Activated naive CD8-positive, alpha-beta T cell treated with anti-CD3 and anti-CD28 coated beads, Interleukin-2, amount 10 ng/mL, durations not matched to agents 7 days and 5 days (primary cell): ENCODE measurements at regions not wholly inside any gene's neighbourhood (a gene's known extent, or its start where the extent isn't known, plus 50 kb on each side); places are given as distances from the start of the nearest gene placed in this dataset.

Experiments
- ATAC-seq: fragments of 150-1000 bp; cut with Tn5 transposase; one replicate; pipeline ENCODE4 v1.10.0; 2021; ENCODE audit warnings: low read depth, moderate library complexity
- POLR2A ChIA-PET: fragments of 350-600 bp; sonication (Branson Sonifier 250); formaldehyde crosslinking; loops from one replicate; lab custom pipeline; 2021; ENCODE audit warnings: antibody characterized with exemption; lab: Charles Lee
- DNase-seq: peaks from one replicate; pipeline ENCODE4 v3.0.0; 2021
- H3K27ac Mint-ChIP-seq: one replicate; pipeline ENCODE4 v1.8.0; 2022; ENCODE audit warnings: mild to moderate bottlenecking, mixed read lengths
- H3K27me3 Mint-ChIP-seq: one replicate; pipeline ENCODE4 v1.8.0; 2022; ENCODE audit warnings: mild to moderate bottlenecking, moderate library complexity, mixed read lengths
- H3K36me3 Mint-ChIP-seq: one replicate; pipeline ENCODE4 v1.8.0; 2021; ENCODE audit warnings: mild to moderate bottlenecking, mixed read lengths
- H3K4me1 Mint-ChIP-seq: one replicate; pipeline ENCODE4 v1.8.0; 2021; ENCODE audit warnings: mixed read lengths
- H3K4me3 Mint-ChIP-seq: one replicate; pipeline ENCODE4 v1.8.0; 2022; ENCODE audit warnings: mild to moderate bottlenecking, moderate library complexity, mixed read lengths
- H3K9me3 Mint-ChIP-seq: one replicate; pipeline ENCODE4 v1.8.0; 2021; ENCODE audit warnings: mixed read lengths

DNA sequence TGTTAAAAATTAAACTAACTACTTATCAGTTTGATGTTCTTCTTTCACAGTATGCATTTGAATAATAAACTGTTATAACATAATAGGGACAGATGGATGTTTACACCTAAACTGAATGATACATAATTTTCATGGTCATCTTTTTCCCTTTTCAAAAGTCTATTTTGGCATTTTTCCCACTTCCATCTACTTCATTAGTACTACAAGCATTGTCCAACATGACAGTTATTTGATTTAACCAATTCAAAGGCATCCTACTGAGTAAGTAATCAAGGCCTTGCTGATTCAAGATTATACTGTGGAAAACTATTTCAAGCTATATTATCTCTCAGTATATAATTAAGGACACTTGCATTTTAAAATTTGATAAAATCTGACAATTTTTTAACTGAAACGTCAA, 212.9 kb downstream of the FAT4 start:
- Mint-ChIP-seq H3K4me3 (no peak overlapping the region), H3K27ac (no peak overlapping the region), H3K4me1 (no peaks in the 10 kb centered on the region), H3K36me3 (no peaks in the 10 kb centered on the region), H3K9me3 (peaks cover 2% of the 10 kb centered on the region), H3K27me3 (no peaks in the 10 kb centered on the region)
- DNase-seq, result no peak
- POLR2A ChIA-PET, result no interaction called here
- ATAC-seq, result no peak

DNA sequence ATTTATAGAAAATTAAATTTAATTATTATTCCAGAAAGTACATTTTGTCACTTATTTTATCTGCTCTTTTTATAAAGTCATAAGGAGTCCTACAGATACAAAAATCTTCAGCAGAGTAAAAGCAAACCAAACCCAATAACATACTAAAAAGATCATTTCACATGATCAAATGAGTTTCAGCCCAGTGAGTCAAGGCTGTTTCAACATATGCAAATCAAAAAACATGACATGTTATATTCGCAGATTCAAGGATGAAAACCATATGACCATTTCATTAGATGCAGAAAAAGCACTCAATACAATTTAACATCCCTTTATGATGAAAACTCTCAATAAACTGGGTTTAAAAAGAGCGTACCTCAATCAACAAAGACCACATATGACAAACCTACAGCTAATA, 214.3 kb downstream of the FAT4 start:
- no peaks in the 10 kb centered on the region for H3K4me1 Mint-ChIP-seq
- no peak overlapping the region for H3K27ac Mint-ChIP-seq
- H3K9me3 Mint-ChIP-seq, result peaks cover 2% of the 10 kb centered on the region
- no peaks in the 10 kb centered on the region for H3K27me3 Mint-ChIP-seq
- H3K36me3 Mint-ChIP-seq, result no peaks in the 10 kb centered on the region
- no peak for DNase-seq
- POLR2A ChIA-PET, result no interaction called here
- no peak for ATAC-seq
- H3K4me3 Mint-ChIP-seq, result no peak overlapping the region

DNA sequence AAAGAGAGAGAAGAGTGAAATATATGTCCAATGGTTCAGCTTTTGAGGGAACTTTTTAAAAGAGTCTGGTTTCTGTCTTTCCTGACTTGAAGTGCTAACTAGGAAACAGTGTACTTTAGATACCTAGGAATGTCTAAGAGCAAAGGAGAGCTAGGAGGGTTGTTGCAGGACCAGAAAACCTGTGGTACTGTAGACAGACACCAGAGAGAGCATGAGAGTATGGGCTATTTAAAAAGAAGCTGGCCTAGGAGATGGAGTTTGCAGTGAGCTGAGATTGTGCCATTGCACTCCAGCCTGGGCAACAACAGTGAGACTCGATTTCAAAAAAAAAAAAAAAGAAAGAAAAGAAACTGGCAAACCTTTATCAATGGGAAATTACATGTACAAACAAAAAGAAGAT, 223.9 kb downstream of the FAT4 start:
- no peaks in the 10 kb centered on the region for H3K27me3 Mint-ChIP-seq
- no peak overlapping the region for H3K27ac Mint-ChIP-seq
- POLR2A ChIA-PET, result no interaction called here
- H3K9me3 Mint-ChIP-seq, result peaks cover 4% of the 10 kb centered on the region
- H3K36me3 Mint-ChIP-seq, result no peaks in the 10 kb centered on the region
- ATAC-seq (no peak), DNase-seq (no peak)
- H3K4me3 Mint-ChIP-seq, result no peak overlapping the region
- H3K4me1 Mint-ChIP-seq, result no peaks in the 10 kb centered on the region

DNA sequence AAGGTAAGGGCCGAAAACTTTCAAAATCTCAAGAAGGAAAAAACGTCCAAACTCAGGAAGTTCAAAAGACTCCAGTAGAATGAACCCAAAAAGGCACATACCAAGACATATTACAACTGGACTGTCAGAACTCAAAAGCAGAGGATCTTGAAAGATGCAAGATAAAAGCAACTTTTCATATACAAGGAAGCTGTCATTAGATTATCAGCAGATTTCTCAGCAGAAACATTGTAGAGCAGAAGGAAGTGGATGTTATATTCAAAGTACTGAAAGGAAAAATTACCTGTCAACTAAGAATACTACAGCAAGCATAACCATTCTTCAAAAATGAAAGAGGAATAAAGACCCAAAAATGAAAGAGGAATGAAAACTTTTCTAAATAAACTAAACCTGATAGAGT, 224.9 kb downstream of the FAT4 start:
- H3K27ac Mint-ChIP-seq, result no peak overlapping the region
- DNase-seq (no peak), ATAC-seq (no peak)
- no peaks in the 10 kb centered on the region for H3K4me1 Mint-ChIP-seq
- no peaks in the 10 kb centered on the region for H3K36me3 Mint-ChIP-seq
- H3K4me3 Mint-ChIP-seq, result no peak overlapping the region
- H3K27me3 Mint-ChIP-seq, result no peaks in the 10 kb centered on the region
- H3K9me3 Mint-ChIP-seq, result peaks cover 4% of the 10 kb centered on the region
- POLR2A ChIA-PET, result no interaction called here

DNA sequence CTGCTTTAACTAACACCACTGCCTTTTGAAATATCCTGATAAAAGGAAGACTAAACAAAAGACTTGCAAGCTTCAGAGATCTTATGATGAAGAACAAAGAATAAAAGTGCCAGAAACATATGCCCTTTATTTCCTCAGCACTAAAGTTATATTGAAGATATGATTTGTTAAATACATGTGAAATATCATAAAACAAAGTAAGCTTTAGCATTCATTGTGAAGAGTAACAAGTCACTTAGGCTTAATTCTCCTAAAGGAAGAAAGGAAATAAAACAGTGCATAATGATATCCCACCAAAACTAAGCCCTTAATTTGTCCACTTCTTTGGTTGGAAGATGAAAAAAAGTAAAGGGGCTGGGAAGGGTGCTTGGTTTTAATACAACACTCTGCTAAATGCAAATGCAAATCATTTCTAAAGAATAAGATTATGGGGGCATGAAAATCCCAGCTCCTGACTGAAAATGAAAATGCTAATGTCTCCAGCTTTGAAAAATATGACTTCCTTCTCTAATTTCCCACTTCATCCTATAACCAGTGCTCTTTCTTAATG, 227.2 kb downstream of the FAT4 start:
- Mint-ChIP-seq H3K4me3 (no peak overlapping the region), H3K4me1 (no peaks in the 10 kb centered on the region), H3K9me3 (peaks cover 4% of the 10 kb centered on the region), H3K36me3 (no peaks in the 10 kb centered on the region), H3K27ac (no peak overlapping the region), H3K27me3 (no peaks in the 10 kb centered on the region)
- DNase-seq, result no peak
- no peak for ATAC-seq
- POLR2A ChIA-PET, result no interaction called here

DNA sequence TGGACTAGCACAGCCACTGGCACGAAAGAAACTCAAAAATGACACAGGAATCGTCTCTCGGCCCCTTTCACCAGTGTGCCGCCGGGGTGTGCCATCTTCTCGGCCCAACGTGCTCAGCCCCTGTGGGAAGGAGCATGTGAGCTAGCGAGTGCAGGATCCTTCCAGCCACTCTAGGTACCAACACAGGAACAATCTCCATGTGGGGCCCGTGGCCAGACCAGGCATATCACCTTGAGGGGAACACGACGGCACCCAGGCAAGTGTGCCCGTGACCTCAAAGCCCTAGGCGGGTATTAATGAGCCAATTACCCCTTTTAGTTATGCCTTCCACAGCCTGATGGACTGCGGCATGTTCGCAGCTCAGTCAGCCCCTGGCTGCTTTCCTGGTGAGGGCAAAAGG, 231.5 kb downstream of the FAT4 start:
- Mint-ChIP-seq H3K36me3 (no peaks in the 10 kb centered on the region), H3K9me3 (no peaks in the 10 kb centered on the region), H3K4me1 (no peaks in the 10 kb centered on the region), H3K27me3 (no peaks in the 10 kb centered on the region), H3K4me3 (no peak overlapping the region), H3K27ac (no peak overlapping the region)
- ATAC-seq, result no peak
- POLR2A ChIA-PET, result no interaction called here
- no peak for DNase-seq

DNA sequence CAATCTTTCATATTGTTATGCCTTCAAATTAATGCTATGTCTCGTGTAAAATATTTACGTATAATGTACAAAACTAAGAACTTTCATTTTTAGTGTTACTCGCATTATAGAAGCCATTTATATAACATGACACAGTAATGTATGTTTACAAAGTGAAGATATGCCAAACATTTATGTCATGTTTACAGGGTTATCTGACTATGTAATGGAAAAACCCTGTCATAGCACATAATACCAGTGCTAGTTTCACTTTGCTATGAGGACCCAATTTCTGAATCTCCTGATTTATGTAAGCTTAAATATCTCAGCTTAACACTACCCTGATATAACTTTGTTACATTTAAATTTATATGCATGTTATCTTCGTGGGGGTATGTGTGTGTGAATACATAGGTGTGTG, 233.1 kb downstream of the FAT4 start:
- H3K4me1 Mint-ChIP-seq, result no peaks in the 10 kb centered on the region
- DNase-seq (no peak), ATAC-seq (no peak)
- no peaks in the 10 kb centered on the region for H3K27me3 Mint-ChIP-seq
- H3K27ac Mint-ChIP-seq, result no peak overlapping the region
- H3K4me3 Mint-ChIP-seq, result no peak overlapping the region
- H3K36me3 Mint-ChIP-seq, result no peaks in the 10 kb centered on the region
- POLR2A ChIA-PET, result no interaction called here
- H3K9me3 Mint-ChIP-seq, result no peaks in the 10 kb centered on the region

DNA sequence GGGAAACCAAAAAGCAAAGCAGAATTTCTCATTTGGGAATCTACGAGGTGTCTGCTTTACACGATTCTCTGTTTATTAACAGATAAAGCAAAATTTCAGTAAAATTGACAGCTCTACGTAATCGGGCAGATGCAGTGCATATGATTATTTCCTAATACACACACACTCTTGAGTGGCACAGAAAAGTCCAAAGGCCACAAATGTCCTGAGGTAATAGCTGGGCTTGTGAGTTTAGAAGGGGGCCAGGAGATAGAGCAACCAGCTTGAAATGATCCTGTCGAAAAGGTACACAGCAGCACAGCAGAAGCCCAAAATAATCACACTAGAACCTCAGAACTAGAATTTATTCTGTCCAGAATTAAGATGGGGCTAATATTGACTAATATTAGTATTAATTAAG, 236.0 kb downstream of the FAT4 start:
- DNase-seq (no peak), ATAC-seq (no peak)
- Mint-ChIP-seq H3K4me1 (no peaks in the 10 kb centered on the region), H3K27ac (no peak overlapping the region), H3K36me3 (no peaks in the 10 kb centered on the region), H3K27me3 (no peaks in the 10 kb centered on the region), H3K4me3 (no peak overlapping the region), H3K9me3 (no peaks in the 10 kb centered on the region)
- POLR2A ChIA-PET, result no interaction called here

DNA sequence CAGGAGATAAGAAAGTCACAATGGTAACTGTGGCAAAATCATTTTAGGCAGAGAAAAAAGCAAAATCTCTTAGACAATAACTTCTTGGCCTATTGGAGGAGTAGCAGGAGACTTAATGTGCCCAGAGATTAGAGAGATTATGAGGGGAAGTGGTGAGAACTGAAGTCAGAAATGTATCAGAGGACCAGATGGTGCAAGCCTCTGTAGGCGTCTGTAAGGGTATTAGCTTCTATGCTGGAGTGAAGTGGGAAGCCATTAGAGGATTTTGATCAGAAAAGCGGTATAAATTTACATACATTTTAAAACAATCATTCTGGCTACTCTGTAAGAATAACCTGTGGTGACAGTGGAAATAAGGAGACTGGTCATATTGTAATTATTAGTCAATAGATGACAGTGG, 236.7 kb downstream of the FAT4 start:
- DNase-seq (no peak), ATAC-seq (no peak)
- Mint-ChIP-seq H3K9me3 (no peaks in the 10 kb centered on the region), H3K36me3 (no peaks in the 10 kb centered on the region), H3K4me3 (no peak overlapping the region), H3K27me3 (no peaks in the 10 kb centered on the region), H3K4me1 (no peaks in the 10 kb centered on the region), H3K27ac (no peak overlapping the region)
- POLR2A ChIA-PET, result no interaction called here

DNA sequence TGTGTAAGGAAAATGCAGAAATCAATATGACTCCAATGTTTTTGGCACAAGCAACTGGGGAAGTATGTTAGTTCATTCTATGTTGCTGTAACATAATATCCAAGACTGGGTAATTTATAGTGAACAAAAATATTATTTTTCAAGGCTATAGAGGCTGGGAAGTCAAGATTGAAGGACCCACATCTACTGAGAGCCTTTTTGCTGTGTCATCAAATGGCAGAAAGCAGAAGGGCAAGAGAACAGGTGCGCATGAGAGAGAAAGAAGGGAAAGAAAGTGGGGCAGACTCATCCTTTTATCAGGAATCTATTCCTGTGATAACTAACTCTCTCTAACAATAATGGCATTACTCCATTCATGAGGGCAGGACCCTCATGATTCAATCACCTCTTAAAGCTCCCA, 237.2 kb downstream of the FAT4 start:
- POLR2A ChIA-PET, result no interaction called here
- DNase-seq (no peak), ATAC-seq (no peak)
- Mint-ChIP-seq H3K4me1 (no peaks in the 10 kb centered on the region), H3K36me3 (no peaks in the 10 kb centered on the region), H3K4me3 (no peak overlapping the region), H3K27ac (no peak overlapping the region), H3K9me3 (no peaks in the 10 kb centered on the region), H3K27me3 (no peaks in the 10 kb centered on the region)

DNA sequence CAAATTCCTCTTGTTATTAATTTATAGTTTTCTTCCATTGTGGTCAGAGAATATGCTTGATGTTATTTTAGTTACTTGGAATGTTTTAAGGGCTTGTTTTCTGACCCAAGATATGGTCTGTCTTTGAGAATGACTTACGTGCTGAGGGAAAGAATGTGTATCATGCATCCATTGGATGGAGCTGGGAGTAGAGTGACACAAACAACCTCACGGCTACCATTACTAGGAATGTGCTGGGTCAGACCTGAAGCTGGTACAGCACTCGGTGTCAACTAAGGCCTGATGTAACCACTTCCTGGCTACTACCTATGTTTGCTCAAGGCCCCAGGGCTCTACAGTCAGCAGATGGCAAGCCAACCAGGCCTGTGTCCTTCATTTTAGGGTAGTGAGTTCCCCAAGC, 257.8 kb downstream of the FAT4 start:
- peaks cover 2% of the 10 kb centered on the region for H3K9me3 Mint-ChIP-seq

DNA sequence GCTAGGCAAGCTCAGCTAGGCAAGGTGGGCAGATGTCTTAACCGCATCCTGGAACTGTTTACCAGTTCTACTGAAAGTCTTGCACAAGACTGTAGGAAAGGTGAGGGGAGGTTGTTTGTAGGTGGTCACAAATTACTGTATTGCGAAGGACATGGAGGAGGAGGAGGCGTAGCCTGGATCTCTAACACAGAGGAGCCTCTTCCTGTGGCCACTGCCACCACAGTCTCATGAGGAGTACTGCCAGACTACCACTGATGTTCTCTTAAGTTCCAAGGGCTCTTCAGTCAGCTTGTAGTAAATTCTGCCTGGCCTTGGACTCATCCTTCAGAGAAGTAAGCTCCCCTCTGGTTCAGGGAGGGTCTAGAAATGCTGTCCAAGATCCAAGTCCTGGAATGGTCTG, 258.6 kb downstream of the FAT4 start:
- Mint-ChIP-seq H3K36me3 (no peaks in the 10 kb centered on the region), H3K4me1 (no peaks in the 10 kb centered on the region), H3K27me3 (no peaks in the 10 kb centered on the region), H3K27ac (no peak overlapping the region), H3K4me3 (no peak overlapping the region), H3K9me3 (peaks cover 2% of the 10 kb centered on the region)
- POLR2A ChIA-PET, result no interaction called here
- ATAC-seq (no peak), DNase-seq (no peak)

More for the DNA sequence above, 257.8 kb downstream of the FAT4 start:
- Mint-ChIP-seq H3K4me3 (no peak overlapping the region), H3K36me3 (no peaks in the 10 kb centered on the region), H3K27me3 (no peaks in the 10 kb centered on the region), H3K27ac (no peak overlapping the region), H3K4me1 (no peaks in the 10 kb centered on the region)
- ATAC-seq (no peak), DNase-seq (no peak)
- POLR2A ChIA-PET, result no interaction called here

DNA sequence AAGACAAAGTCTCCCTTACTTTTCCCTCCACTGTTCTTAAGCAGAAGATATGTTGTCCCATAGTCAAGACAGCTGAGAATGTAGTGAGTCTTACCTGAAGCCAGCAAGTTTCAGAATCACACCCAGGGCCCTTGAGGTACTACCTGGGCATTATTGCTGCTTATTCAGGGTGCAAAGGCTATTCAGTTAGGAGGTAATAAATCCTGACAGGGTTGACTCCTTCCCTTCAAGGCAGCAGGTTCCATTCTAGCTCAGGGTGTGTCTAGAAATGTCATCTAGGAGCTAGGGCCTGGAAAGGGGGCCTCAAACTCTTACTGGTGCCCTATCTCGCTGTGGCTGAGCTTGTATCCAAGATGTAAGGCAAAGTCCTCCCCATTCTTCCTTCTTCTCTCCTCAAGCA, 259.0 kb downstream of the FAT4 start:
- no peaks in the 10 kb centered on the region for H3K27me3 Mint-ChIP-seq

DNA sequence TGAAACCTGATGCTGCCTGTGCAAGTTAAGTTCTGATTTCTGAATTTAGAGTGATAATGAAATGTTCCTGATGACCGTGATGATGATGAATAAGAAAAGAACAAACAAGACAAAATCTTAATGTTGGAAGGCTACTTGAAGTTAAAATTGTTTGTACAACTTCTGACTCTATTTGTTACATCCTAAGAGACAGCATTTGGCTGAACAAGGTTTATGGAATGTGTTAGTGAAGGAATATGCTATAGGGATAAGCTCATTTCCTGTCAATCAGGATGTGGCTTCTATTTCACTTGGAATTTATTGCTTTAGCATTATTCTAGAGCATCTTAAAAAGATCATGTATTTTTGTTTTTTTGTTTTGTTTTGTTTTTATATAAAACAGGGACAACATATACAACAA, 267.5 kb downstream of the FAT4 start:
- ATAC-seq, result no peak
- Mint-ChIP-seq H3K4me3 (no peak overlapping the region), H3K36me3 (no peaks in the 10 kb centered on the region), H3K9me3 (no peaks in the 10 kb centered on the region), H3K27ac (no peak overlapping the region), H3K4me1 (no peaks in the 10 kb centered on the region), H3K27me3 (no peaks in the 10 kb centered on the region)
- DNase-seq, result no peak
- POLR2A ChIA-PET, result no interaction called here

More for the DNA sequence above, 259.0 kb downstream of the FAT4 start:
- Mint-ChIP-seq H3K27ac (no peak overlapping the region), H3K4me3 (no peak overlapping the region), H3K36me3 (no peaks in the 10 kb centered on the region), H3K4me1 (no peaks in the 10 kb centered on the region), H3K9me3 (peaks cover 2% of the 10 kb centered on the region)
- no peak for DNase-seq
- POLR2A ChIA-PET, result no interaction called here
- ATAC-seq, result no peak

DNA sequence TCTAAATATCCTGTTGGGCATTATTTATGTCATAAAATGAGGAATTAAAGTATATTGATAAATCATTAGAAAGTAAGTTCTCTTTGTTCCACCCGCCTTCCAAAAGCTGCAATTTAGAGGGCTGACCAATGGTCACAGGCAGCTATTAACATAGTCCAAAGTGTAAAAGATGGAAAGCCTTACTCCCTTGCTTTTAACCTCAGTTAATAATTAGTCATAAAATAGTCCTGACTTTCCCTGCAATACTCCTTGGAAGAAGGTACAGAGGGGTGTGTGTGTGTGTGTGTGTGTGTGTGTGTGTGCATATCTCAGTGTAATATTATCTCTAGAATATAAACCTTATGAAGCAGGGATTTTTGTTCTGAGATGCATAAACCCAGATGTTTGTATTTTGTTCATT, 275.4 kb downstream of the FAT4 start:
- Mint-ChIP-seq H3K27me3 (no peaks in the 10 kb centered on the region), H3K9me3 (peaks cover 2% of the 10 kb centered on the region), H3K4me3 (no peak overlapping the region), H3K4me1 (no peaks in the 10 kb centered on the region), H3K27ac (no peak overlapping the region), H3K36me3 (no peaks in the 10 kb centered on the region)
- ATAC-seq, result no peak
- DNase-seq, result no peak
- POLR2A ChIA-PET, result no interaction called here
